Testis (tissue), 2 donors: ENCODE measurements at regions not wholly inside any gene's neighbourhood (a gene's known extent, or its start where the extent isn't known, plus 50 kb on each side); places are given as distances from the start of the nearest gene placed in this dataset.

Source experiments
- CTCF ChIP-seq, 3 experiments: fragments of 450-650 bp in 2 of 3; fragments of 200-600 bp in 1 of 3; sonication (generic) in 1 of 3; IDR thresholded peaks; one replicate each; pipeline ENCODE4 v1.5.1; 2016 to 2019; ENCODE audit warnings: antibody characterized with exemption in 3 of 3, mild to moderate bottlenecking in 2 of 3, moderate library complexity in 1 of 3
- POLR2A ChIP-seq: fragments of 450-650 bp; IDR thresholded peaks from one replicate; pipeline ENCODE4 v1.6.1; 2017; ENCODE audit warnings: antibody characterized with exemption, mild to moderate bottlenecking, moderate library complexity

GRCh38 chr2:201964011-201964410, 69.6 kb upstream of the FZD7 start:
- no peak for TF ChIP-seq CTCF (IDR thresholded peaks at IDR 0.05)
- no peak for TF ChIP-seq POLR2A
